ENCODE measurements at regions not wholly inside any gene's neighbourhood (a gene's known extent, or its start where the extent isn't known, plus 50 kb on each side); places are given as distances from the start of the nearest gene placed in this dataset.

DNA sequence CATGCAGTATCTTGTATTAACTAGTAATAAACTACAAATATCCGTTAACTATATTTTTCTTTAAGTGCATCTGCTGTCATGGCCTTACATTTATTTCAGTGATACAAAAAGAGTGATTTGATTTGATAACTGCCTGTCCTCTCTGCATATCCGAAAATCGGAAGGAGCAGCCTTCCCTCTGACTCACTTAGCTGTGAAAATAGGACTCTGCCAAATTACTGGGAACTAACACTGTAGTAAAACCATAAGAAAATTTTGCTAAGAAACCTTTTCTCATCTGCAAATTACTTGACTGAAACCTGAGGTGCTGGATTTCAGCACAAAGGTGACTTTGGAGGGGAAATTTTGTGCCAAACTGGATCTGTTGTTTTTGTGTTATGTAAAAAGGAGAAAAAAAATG, 176.6 kb upstream of the MKLN1 start:
- TF ChIP-seq CTCF (conservative IDR thresholded peaks at IDR 0.05; ENCODE audit: low read depth, low read length) (no peak), EZH2 (IDR thresholded peaks at IDR 0.05; ENCODE audit: borderline replicate concordance, low read depth, low read length, poor library complexity, severe bottlenecking) (no peak)
- Histone ChIP-seq H3K9me3 (ENCODE audit: low read depth, low read length, poor library complexity, severe bottlenecking) (no peaks in the 10 kb centered on the region), H3K36me3 (ENCODE audit: insufficient read depth, low read length, poor library complexity, severe bottlenecking) (no peaks in the 10 kb centered on the region), H3K27ac (ENCODE audit: low read depth, low read length, poor library complexity, severe bottlenecking) (no peak overlapping the region), H3K27me3 (replicated peaks; ENCODE audit: insufficient read depth, low read depth, low read length, poor library complexity) (no peaks in the 10 kb centered on the region), H3K4me3 (ENCODE audit: low read depth, low read length, poor library complexity, severe bottlenecking) (no peak overlapping the region), H3K4me1 (ENCODE audit: insufficient read depth, low read length, poor library complexity, severe bottlenecking) (peaks cover 19% of the 10 kb centered on the region)
- no peak for DNase-seq (ENCODE audit: low spot score)
- no TSS peak for BruUV-seq (replicated peaks)
- ChIA-PET CTCF (no interaction called here), POLR2A (ENCODE audit: low non-redundant PET) (no interaction called here)
- intact Hi-C loops (cut with micrococcal nuclease; ENCODE audit: unreplicated experiment): no loop called here

GRCh38 chr7:131152766-131153165, 174.9 kb upstream of the MKLN1 start:
- CTCF ChIA-PET: no interaction called here
- no peak overlapping the region for H3K4me3 ChIP-seq (ENCODE audit: low read depth, low read length, poor library complexity, severe bottlenecking)
- H3K27ac ChIP-seq (ENCODE audit: low read depth, low read length, poor library complexity, severe bottlenecking): no peak overlapping the region
- BruUV-seq (replicated peaks): no TSS peak
- DNase-seq (ENCODE audit: low spot score): no peak
- H3K36me3 ChIP-seq (ENCODE audit: insufficient read depth, low read length, poor library complexity, severe bottlenecking): no peaks in the 10 kb centered on the region
- POLR2A ChIA-PET (ENCODE audit: low non-redundant PET): no interaction called here
- peaks cover 25% of the 10 kb centered on the region for H3K4me1 ChIP-seq (ENCODE audit: insufficient read depth, low read length, poor library complexity, severe bottlenecking)
- no peak for TF ChIP-seq CTCF (conservative IDR thresholded peaks at IDR 0.05; ENCODE audit: low read depth, low read length)
- no peak for TF ChIP-seq EZH2 (IDR thresholded peaks at IDR 0.05; ENCODE audit: borderline replicate concordance, low read depth, low read length, poor library complexity, severe bottlenecking)
- intact Hi-C loops (cut with micrococcal nuclease; ENCODE audit: unreplicated experiment): no loop called here
- no peaks in the 10 kb centered on the region for H3K27me3 ChIP-seq (replicated peaks; ENCODE audit: insufficient read depth, low read depth, low read length, poor library complexity)
- H3K9me3 ChIP-seq (ENCODE audit: low read depth, low read length, poor library complexity, severe bottlenecking): no peaks in the 10 kb centered on the region

GRCh38 chr7:131154380-131154779, 173.3 kb upstream of the MKLN1 start:
- CTCF ChIA-PET: no interaction called here
- BruUV-seq (replicated peaks): no TSS peak
- intact Hi-C loops (cut with micrococcal nuclease; ENCODE audit: unreplicated experiment): no loop called here

More at GRCh38 chr7:131154380-131154779, 173.3 kb upstream of the MKLN1 start:
- H3K27me3 ChIP-seq (replicated peaks; ENCODE audit: insufficient read depth, low read depth, low read length, poor library complexity): no peaks in the 10 kb centered on the region
- DNase-seq (ENCODE audit: low spot score): no peak
- TF ChIP-seq CTCF (conservative IDR thresholded peaks at IDR 0.05; ENCODE audit: low read depth, low read length) (no peak), EZH2 (IDR thresholded peaks at IDR 0.05; ENCODE audit: borderline replicate concordance, low read depth, low read length, poor library complexity, severe bottlenecking) (no peak)
- no peak overlapping the region for H3K4me3 ChIP-seq (ENCODE audit: low read depth, low read length, poor library complexity, severe bottlenecking)
- H3K4me1 ChIP-seq (ENCODE audit: insufficient read depth, low read length, poor library complexity, severe bottlenecking): peaks cover 27% of the 10 kb centered on the region
- H3K36me3 ChIP-seq (ENCODE audit: insufficient read depth, low read length, poor library complexity, severe bottlenecking): no peaks in the 10 kb centered on the region
- H3K27ac ChIP-seq (ENCODE audit: low read depth, low read length, poor library complexity, severe bottlenecking): no peak overlapping the region
- no peaks in the 10 kb centered on the region for H3K9me3 ChIP-seq (ENCODE audit: low read depth, low read length, poor library complexity, severe bottlenecking)
- POLR2A ChIA-PET (ENCODE audit: low non-redundant PET): interaction anchor here (0.5 to 1.3 kb wide), 3 partner anchors 10 to 277 kb away, joined by 4 to 5 read pairs (median 4); no protein-coding TSS in a partner anchor

All from A673 (cell line).